ENCODE measurements at regions not wholly inside any gene's neighbourhood (a gene's known extent, or its start where the extent isn't known, plus 50 kb on each side); places are given as distances from the start of the nearest gene placed in this dataset.

DNA sequence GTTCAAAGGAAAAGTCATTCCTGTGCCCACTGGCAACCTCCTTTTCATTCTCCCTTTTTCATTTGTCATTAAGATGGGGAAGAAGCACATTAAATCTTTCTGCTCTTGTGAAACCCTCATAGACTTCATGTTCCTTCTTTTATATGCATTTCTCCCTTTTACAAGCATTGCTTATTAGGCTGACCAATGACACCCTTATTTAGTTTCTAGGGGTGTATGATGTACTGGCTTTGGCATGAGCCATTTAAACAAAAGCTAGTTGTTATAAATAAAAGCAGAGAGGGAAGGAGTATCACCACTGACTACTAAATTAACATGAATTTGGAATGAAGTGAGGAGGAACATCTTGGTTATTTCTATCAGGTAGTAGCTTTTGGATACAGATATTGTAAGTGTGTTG, 68.2 kb upstream of the PCDH9 start:
- DNase-seq = no peak

DNA sequence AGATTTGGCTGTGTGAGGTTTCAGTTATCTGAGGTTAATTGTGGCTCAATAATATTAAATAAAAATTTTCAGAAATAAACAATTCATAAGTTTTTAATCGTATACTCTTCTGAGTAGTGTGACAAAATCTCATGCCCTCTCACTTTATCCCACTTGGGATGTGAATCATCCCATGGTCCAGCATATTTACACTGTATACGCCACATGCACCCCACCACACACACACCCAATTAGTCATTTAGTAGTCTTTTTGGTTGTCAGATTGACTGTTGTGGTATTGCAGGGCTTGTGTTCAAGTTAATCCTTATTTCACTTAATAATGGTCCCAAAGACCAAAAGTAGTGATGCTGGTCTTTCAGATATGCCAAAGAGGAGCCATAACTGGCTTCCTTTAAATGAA, 66.4 kb upstream of the PCDH9 start:
- DNase-seq = no peak

DNA sequence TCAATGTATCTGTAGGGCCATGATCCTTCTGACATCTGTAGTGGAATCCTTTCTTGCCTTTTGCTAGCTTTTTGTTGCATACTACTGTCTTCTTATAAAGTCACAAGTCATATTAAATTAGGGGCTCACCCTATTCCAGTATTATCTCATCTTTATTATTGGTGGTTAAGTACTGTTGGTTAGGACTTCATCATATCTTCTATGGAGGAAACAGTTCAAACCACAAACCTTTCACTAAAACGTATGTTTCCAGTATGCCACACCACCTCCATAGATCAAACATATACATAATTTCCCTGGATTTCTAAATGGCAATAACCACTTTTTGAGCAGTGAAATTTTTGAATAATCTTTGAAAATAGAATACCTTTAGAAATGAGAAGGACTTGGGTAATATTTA, 62.8 kb upstream of the PCDH9 start:
- no peak for DNase-seq

DNA sequence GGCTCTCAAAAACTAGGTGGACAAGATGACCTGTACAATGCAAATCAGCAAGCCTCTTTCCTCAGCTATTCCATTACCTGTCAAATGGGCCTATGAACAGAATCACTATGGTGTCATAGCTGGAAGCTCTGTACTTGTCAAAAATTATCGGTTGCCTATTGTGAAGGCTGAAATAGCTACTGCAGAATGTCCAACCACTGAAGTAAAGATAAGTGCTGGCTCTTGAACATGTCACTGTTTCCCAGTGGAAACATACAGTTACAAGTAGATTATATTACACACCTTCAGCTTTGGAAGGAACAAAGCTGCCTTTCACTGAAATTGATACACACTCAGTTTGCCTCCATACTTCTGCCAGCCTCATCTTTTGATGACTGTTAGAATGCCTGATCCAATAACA, 55.5 kb upstream of the PCDH9 start:
- DNase-seq = no peak

DNA sequence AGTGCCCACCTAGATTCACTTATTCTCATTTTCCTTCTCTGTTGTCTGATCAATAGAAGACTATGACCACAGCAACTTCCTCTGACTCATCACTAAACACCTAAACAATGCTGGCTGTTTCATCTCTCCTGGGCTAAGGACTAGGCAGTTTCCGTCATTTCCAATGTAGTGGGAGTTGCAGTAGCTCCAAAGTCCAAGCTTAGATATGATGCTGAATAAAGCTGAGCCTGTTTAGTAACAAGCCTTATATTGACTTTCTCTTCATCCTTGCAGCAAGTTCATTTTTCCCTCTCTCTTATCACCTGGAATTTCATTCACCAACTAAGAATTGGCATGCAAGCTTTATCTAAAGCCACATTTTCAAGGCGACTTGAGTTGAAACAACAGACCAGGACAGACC, 53.5 kb upstream of the PCDH9 start:
- no peak for DNase-seq

DNA sequence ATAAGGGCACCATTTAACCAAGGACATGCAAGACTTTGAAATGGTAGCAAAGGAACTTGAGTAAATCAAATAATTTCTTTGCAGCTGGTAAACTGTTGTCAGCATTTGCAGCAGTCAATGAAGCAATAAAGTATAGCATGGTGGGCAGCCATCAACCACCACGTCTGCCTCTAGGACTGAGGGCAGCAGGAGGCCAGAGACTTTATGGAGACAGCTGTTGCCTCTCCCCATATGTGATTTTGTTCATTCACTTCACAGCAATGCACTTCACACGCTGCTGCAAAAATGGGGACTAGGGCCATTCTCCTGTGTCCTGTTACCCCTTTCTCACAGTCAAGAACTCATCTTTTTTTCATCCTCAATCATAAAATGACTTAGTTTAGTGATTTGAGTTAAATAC, 51.3 kb upstream of the PCDH9 start:
- no peak for DNase-seq
